ENCODE measurements at regions not wholly inside any gene's neighbourhood (a gene's known extent, or its start where the extent isn't known, plus 50 kb on each side); places are given as distances from the start of the nearest gene placed in this dataset.
"Not testable (repeated sequence)": the region's sequence is repeated elsewhere in the genome, so short reads cannot be mapped to it uniquely, and the experiment has no call there.

- DNase-seq: no peak
These were observed 286.9 kb downstream of the INSIG2 start for GRCh38 chr2:118374974-118375755.

- DNase-seq: no peak
These were observed 284.9 kb downstream of the INSIG2 start for GRCh38 chr2:118372886-118373830.

- no peak for DNase-seq
These were observed 283.2 kb downstream of the INSIG2 start for GRCh38 chr2:118371515-118371914.

GRCh38 chr2:118369521-118369920 is 281.2 kb downstream of the INSIG2 start:
- DNase-seq: not testable (repeated sequence)

GRCh38 chr2:118363604-118364003 is 275.3 kb downstream of the INSIG2 start:
- DNase-seq: no peak

GRCh38 chr2:118356051-118356450 is 267.8 kb downstream of the INSIG2 start:
- DNase-seq: no peak

GRCh38 chr2:118351796-118352195 is 263.5 kb downstream of the INSIG2 start:
- no peak for DNase-seq

- DNase-seq: no peak
These were observed 262.4 kb downstream of the INSIG2 start for GRCh38 chr2:118350621-118351020.

- DNase-seq: no peak
These were observed 261.1 kb downstream of the INSIG2 start for GRCh38 chr2:118349365-118349764.

- DNase-seq: no peak
These were observed 260.2 kb downstream of the INSIG2 start for GRCh38 chr2:118348380-118349034.

GRCh38 chr2:118345465-118345864 is 257.2 kb downstream of the INSIG2 start:
- DNase-seq: no peak

GRCh38 chr2:118340103-118340502 is 251.8 kb downstream of the INSIG2 start:
- DNase-seq: no peak

GRCh38 chr2:118339386-118339785 is 251.1 kb downstream of the INSIG2 start:
- DNase-seq: no peak

GRCh38 chr2:118333664-118334063 is 245.4 kb downstream of the INSIG2 start:
- DNase-seq: no peak

GRCh38 chr2:118325321-118325955 is 237.2 kb downstream of the INSIG2 start:
- no peak for DNase-seq

- no peak for DNase-seq
These were observed 234.1 kb downstream of the INSIG2 start for GRCh38 chr2:118322406-118322805.

- DNase-seq: no peak
These were observed 233.3 kb downstream of the INSIG2 start for GRCh38 chr2:118321432-118322105.

- DNase-seq: no peak
These were observed 232.4 kb downstream of the INSIG2 start for GRCh38 chr2:118320658-118321057.

- DNase-seq: no peak
These were observed 231.9 kb downstream of the INSIG2 start for GRCh38 chr2:118320196-118320595.

GRCh38 chr2:118319271-118319684 is 231.0 kb downstream of the INSIG2 start:
- no peak for DNase-seq

GRCh38 chr2:118315606-118316005 is 227.3 kb downstream of the INSIG2 start:
- DNase-seq: no peak
